LoVo (cell line): ENCODE measurements at regions not wholly inside any gene's neighbourhood (a gene's known extent, or its start where the extent isn't known, plus 50 kb on each side); places are given as distances from the start of the nearest gene placed in this dataset.
"Not testable (repeated sequence)": the region's sequence is repeated elsewhere in the genome, so short reads cannot be mapped to it uniquely, and the experiment has no call there.

ENCODE experiments used
- DNase-seq: peaks from one replicate; pipeline ENCODE4 v3.0.0-alpha.2; 2016; ENCODE audit warnings: low spot score

DNA sequence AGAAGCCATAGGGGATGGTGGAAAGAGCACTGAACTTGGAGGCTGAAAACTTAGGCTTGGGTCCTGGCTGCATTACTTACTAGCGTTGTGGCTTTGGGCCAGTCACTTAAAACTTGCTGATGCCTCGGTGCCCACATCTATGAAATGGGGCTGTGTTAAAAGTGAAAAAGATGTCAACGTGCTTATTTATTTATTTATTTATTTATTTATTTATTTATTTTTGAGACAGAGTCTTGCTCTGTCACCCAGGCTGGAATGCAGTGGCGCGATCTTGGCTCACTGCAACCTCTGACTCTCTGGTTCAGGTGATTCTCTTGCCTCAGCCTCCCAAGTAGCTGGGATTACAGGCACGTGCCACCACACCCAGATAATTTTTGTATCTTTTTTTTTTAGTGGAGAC is 94.3 kb downstream of the MRM1 start:
- DNase-seq = not testable (repeated sequence)

DNA sequence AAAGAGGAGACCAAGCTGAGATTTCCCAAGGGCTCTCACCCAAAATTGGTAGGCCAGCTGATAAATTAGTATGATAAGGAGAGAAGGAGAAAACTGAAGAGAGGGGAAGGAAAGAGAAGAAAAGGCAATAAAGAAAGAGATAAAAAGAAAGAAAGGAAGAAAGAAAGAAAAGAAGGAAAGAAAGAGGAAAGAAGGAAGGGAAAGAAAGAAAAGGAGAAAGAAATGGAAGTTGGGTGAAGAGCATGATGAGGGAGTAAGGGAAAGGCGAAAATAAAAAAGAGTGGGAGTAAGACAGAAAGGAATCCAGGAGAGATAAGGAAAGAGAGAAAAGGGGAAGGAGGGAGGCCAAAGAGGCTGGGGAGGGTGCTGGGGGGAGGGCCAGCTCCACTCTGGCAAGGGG is 95.4 kb downstream of the MRM1 start:
- DNase-seq = no peak

DNA sequence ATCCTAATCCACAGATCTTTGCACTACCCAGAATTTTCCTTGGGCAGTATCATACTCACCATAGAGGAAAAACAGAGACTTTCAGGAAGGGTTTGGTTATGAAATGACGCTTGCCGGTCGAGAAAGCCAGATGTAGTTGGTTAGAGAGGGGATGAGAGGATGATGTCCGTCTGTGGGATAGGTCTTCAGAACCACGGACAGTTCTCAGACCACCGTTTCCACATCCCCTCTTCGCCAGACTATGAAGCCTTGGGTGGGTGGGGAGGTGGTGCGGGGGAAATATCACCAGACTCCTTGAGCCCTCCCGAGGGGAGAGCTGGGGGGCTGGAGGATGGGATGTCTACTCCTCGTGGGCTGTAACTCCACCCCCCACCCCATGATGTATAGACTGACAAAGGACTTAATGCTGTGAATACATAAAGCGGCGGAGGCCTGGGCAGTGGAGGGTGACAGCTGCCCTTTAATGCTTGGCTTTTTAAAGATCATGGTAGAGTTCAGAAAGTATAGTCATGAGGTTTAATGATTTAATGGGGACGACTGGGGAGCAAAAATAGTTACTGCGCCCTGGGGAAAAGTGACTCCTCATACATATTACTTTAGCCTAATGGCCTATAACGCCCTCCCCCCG is 96.6 kb downstream of the MRM1 start:
- DNase-seq = no peak

DNA sequence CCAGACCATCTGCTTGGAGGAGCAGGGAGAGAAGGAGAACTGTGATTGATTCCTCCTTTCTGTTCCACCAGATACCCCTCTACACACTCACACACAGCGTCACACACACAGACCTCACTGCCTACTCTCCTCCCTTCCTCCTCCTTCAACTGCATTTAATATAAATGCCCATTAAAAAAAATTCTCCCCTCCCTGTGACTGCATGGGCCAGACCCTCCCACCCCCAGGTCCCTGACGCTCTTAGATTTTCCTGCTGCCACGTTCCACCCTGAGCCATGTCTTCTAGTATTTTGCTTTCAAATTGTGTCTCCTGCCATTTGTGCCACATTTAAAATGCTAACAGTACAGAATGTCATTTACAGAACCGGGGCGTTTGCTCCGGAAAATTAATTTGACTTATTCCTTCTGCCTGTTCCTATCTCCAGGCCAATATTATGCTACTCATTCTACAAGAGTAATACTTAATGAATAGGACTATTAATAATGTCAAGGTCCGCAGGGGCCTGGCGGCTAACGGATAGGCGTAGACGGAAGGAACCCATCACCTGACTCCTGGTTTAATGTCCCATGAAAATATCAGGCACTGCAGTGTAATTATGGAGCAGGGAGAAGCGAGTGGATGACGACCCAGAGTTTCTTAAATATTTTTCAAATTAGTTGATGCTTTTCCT is 100.2 kb downstream of the MRM1 start:
- DNase-seq = no peak

DNA sequence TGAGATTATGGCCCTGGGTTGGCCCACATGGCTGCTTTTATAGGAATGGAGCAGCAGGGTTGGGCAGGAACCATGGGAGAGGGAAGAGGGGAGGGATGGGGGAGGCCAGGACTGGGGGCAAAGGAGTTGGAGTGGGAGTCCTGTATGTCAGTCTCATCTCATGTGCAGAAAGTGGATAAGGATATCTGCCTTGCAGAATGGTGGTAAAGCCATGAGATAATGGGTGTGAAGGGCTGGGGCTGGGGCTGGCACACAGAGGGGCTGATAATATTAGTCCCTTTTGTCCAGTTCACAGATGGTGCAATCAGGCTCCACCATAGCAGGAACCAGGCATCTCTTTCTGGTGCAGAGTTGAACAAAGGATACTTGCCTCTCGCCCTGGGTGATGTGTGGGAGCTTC is 101.3 kb downstream of the MRM1 start:
- DNase-seq = no peak

DNA sequence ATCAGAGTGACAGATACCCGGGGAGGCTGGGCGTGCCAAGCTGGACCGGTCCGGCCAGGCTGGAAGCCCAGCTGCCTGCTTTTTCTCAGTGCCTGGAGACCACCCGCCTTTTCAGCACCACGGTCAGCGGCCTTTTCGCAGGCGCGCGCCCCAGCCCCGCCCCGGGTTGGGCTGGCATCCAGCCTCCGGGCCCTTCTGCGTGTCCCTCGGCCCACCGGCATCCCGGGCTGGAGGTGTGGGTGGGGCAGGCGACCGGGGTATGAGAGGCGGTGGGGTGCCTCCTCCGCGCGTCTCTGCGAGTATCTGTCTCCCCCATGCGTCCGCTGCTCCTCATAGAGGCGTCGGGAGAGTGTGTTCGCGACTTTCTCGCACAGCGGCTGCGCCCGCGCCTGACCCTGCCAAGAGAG is 102.5 kb downstream of the MRM1 start:
- peak; percentile 44 for DNase-seq

DNA sequence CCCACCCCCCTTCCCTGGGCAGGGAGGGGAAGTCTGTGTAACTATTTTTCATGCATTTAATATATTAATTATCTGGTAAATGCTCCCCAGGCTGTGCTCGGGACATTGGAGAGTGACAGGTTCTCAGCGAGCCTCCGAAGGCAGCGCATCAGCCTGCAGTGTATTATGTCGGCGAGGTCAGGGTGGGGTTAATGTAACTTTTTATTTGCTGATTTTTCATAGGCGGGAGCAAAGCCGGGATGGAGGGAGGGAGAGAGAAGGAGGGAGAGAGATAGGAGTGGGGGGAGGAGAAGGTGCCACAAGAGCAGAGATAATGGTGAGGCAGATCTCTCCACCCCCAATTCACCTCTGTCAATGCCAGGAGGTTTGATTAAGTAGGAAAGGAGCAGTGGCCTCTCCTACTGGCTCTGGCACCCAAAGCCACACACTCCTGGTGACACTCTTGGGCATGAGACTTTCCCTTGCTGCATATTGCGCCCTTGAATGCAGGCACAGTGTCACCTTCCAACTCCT is 104.0 kb downstream of the MRM1 start:
- no peak for DNase-seq

DNA sequence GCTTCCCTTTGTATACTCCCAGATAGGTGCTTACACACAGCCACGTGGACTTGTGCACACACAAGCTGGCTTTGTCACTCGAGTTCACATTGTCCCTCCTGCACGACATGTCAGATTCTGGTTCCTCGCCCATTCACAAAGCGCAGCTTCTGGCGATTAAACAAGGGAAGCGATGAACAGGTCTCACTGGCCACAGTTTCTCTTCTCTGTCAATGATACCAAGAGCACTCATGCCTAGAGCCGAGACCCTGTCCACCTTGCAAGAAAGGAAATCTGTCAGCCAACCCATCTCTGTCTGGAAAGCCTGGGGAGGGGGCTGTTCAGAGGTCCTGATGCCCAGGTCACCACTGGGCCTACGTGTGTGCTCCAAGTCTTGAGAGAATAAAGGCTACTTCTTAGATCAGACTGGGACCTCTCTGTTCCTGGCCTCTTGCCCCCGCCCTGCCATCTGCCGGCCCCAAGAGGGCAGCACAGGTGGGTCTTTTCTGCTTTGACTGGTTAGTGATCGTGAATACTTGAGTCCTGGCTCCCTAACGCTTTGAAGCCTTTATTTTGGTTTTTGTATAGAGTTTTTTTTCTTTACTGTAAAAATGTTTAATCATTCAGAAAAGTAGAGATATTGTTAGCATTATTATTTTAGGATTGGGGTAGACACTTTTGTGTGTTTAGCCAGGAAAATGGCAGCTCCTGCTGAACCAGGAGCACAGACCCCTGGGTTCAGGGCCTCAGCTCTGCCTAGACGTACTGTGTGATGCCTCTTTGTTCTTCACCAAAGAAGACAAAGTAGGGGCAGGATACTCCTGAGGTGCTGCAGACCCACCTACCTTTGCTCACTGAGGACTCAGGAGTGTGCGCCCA is 104.7 kb downstream of the MRM1 start:
- peak; percentile 35 for DNase-seq

DNA sequence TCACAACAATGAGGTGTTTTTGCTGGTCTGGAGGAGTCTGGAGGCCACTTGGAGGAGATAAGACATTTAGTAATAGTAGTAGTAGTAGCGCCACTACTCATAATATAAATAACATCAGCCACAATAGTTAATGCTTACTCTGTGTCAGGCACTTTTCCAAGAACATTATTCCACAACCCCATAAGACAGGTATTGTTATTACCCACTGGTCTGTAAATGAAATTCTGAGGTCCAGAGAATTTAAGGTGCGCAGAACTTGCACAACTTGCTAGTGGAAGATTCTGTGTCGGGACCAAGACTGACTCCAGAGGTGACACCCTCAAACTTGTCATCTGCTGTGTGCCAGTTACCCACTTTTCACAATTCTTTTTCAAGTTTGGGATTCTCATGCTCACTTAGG is 106.5 kb downstream of the MRM1 start:
- no peak for DNase-seq

DNA sequence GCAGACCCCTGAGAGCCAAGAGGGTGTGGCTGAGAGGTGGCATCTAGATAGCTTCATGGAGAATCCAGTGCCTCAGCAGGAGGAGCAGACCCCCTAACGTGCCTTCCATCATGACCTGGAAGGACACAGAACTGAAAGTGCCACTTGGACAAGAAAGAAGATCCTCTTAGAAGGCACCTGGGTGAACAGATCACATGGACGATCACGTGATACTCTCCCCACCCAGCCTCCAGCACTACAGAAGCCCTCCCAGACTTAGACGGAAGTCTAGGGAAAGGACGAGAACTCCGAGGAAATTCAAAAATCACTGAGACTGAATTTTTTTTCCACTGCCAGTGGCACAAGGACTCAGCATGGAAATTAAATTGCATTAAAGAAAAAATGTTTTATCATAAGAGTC is 113.4 kb downstream of the MRM1 start:
- no peak for DNase-seq

DNA sequence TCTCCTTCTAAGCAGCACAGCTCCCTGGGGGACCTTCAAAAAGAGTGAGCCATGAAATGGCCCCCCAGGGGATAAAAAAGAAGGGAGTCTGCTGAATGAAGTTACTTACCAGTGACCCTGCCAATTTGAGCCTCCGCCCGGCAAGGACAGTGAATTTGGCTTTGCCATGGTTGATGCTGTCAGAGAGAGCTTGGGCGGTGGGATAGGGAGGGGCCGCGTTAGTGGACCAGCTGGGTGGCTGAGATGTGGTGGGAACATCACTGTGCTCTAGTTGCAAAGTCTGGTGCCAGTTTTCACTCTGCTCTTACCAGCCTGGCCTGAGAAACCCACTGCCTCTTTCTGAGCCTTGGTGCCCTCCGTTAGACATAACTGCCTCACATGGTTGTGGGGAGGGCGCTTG is 114.6 kb downstream of the MRM1 start:
- no peak for DNase-seq

DNA sequence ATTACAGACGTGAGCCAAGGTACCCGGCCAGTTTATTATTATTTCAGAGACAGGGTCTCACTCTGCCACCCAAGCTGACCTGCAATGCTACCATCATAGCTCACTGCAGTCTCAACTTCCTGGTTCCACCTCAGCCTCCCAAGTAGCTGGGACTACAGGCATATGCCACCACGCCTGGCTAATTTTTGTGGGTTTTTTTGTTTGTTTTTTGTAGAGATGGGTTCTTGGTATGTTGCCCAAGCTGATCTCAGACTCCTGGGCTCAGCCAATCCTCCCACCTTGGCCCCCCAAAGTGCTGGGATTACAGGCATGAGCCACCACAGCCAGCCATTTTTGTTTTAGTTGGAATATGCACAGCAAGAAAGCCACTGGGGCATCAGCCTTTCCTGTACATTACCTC is 115.7 kb downstream of the MRM1 start:
- DNase-seq = no peak

DNA sequence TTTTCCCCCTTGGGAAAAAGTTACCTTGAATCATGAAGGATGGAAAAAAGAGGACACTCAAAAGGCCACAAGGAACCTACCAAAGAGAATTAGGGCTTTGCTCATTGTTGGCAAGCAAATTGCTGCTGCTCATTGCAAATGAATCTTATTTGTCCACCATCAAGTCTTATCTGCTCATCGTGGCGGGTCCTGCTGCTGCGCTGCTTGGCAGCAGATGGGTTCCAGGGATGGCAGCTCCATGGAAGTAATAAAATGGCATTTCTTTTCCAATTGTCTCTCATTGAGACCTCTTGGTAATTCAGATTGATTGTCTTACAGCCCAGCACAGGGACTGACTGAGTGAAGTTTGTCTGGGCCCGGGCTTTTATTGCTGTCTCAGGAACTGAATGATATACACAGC is 118.7 kb downstream of the MRM1 start:
- DNase-seq = no peak

DNA sequence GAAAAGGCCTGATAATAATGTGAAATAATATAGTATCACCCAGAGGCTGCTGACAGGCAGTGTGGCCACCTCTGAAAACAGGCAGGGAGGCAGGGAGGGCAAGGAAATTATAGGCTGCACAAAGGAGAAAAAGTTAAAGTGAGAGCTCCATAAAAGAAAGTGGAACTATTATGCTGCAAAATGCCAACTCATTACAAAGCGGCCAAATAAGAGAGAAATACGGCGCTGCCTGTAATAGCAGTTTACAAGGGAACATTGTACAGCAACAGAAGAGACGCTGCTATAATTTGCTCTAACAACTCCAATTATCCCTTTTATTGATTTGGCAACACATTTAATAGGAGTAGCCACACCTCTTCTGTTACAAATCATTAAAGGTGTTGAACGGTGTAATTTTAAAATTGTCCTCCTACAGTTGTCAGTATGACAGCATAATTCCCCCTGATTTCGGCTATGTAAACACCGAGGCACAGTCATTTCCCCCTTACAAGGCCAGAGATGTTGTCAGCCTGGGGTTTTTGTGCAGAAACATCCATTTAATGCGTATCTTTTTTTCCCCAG is 120.3 kb downstream of the MRM1 start:
- DNase-seq = no peak

DNA sequence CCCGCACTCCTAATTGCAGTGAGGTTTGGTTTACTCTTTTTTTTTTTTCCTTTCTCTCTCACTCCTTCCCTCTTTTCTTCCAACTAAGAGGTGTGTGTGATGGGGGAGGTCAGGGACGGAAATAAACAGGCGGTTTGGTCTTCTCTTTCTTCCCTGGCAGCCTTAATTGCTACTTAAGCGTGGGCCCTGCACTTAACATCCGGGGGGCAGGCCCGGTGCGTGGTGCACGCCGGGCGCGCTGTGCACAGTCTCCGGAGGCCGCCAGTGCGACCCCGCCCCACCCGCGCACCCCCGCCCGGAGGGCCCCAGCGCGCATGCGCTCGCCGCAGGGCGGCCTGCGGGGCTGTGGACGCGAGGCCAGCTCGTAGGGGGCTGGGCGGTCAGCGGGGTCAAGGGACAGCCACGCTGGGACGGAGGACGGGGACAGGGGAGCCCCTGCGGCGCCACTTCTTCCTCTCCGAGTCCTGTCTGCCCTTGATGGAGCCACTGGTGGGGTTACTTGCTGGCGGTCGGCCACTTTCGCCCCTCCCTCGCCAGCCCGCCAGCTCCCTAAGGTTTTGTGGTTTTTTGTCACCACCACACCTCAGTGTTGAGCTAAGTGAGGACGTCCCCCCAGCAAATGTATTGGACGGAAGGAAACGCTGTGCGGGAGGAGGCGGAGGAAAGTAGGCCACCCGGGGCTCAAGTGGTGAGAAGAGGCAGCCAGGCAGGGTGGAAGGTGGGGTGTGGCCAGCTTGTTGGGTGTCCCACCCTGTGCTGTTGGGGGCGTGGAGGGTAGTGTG is 120.9 kb downstream of the MRM1 start:
- DNase-seq = peak; percentile 15

DNA sequence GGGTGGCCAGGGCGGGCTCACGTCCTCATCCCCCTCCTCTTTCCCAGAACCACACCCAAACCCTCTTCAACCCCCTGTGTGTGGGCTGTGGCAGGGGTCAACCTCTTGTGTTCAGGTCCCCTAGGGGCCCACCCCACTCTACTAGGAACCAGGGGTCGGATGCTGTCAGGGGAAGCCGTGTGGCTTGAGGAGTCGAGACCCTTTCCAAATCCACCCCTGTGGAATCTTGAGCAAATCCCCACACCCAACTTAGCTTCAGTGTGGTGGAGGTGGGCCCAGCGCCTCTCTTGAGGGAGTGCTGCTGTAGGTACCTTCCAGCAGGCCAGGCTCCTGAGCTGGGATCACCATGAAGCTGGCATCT is 121.5 kb downstream of the MRM1 start:
- DNase-seq = no peak

DNA sequence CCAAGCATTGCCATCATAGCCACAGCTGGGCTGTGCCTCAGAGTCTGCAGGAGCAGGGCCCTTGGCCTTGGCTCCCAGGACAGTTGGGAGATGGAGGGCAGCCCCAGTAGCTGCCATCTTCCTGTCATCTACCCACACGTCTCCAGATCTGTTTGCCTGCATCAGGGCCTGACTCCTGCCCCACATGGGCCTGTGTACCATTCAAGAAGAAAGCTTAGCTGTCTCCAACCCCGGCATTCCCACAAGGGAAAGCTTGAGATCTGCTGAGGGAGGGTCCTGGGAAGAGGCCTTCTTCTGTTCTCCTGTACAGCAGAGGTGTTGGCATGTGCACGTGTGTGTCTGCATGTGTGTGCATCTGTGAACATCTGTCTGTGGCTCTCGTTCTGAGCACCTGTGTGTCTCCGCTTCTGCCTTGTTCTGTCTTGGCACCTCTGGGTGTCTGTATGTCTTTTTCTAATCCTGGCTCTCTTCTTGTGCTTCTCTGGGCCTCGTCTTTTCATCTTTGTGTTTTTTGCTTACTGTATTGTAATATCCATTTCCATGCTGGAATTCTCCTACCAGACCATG is 122.2 kb downstream of the MRM1 start:
- no peak for DNase-seq

DNA sequence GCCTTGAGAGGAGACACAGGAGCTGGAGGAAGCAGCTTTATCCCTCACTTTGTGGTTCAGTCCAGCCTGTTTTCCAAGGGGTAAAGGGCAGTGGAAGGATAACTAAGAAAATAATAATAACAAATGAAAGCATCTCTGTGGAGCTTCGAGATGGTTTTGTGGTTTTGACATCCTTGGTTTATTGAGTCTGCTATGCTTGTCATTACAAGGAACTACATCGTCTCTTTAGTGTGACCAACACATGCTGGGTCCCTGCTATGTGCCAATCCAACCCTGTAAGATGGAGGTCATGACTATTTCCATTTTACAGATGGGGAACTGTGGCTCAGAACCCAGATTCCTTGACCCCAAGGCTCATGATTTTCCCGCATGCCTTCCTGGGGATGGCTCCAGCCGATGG is 124.8 kb downstream of the MRM1 start:
- no peak for DNase-seq

DNA sequence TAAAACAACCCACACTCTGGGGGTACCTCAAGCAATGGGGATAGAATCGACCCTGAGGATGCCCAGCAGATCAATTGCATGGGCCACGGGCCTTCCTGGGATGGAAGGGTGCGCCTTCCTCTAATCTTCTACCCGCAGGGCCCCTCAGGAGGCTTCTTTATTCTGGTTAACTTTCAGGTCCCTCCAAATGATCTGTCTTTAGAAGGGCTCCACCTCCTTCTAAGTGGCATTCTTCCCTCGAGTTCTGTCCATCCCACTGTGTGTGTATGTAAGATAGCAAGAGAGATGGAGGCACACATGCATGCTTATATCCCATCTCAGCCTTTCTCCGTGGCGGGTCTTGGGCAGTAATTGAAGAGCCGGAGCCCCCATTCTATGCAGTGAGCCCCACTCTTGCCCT is 125.7 kb downstream of the MRM1 start:
- no peak for DNase-seq

DNA sequence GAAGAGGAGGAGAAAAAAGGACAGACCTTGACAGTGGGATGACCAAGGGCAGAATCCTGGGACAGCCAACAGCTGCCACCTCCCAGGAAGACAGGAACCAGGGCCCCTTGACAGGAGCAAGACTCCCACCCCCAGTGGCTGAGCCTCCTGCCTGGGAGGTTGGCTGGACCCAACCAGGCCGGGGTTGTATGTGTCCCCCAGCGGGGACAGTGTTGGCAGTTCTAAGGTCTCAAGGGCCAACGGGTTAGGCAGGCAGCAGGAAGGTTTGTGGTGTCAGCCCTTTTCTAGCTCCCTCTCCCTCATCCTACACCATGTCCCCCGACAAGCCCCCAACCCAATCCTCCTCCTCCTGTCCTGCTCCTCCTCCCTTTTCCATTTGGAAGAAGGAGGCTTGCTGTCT is 126.2 kb downstream of the MRM1 start:
- no peak for DNase-seq
